Inflammatory macrophage treated with lipopolysaccharide for 1 hour (primary cell): ENCODE measurements at regions not wholly inside any gene's neighbourhood (a gene's known extent, or its start where the extent isn't known, plus 50 kb on each side); places are given as distances from the start of the nearest gene placed in this dataset.

Source experiments
- DNase-seq, 2 donors: peaks; one replicate each; pipeline ENCODE4 v3.0.0-alpha.2; 2020 to 2022

- no peak for DNase-seq
Observed at GRCh38 chr18:70430501-70431173, 141.8 kb downstream of the SOCS6 start.

GRCh38 chr18:70429847-70430500, 141.1 kb downstream of the SOCS6 start:
- peak in 1 of 2 donors; percentile 47 for DNase-seq

GRCh38 chr18:70428439-70428838, 139.6 kb downstream of the SOCS6 start:
- DNase-seq = no peak

GRCh38 chr18:70426818-70427217, 138.0 kb downstream of the SOCS6 start:
- DNase-seq = no peak

- DNase-seq = no peak
Observed at GRCh38 chr18:70425236-70425635, 136.4 kb downstream of the SOCS6 start.

- no peak for DNase-seq
Observed at GRCh38 chr18:70423988-70424387, 135.1 kb downstream of the SOCS6 start.

GRCh38 chr18:70423120-70423519, 134.3 kb downstream of the SOCS6 start:
- no peak for DNase-seq

GRCh38 chr18:70422391-70422965, 133.6 kb downstream of the SOCS6 start:
- DNase-seq = no peak

GRCh38 chr18:70421471-70422390, 132.9 kb downstream of the SOCS6 start:
- peak; percentile 93 to 94 for DNase-seq

GRCh38 chr18:70420146-70420898, 131.5 kb downstream of the SOCS6 start:
- DNase-seq = peak; percentile 80

- no peak for DNase-seq
Observed at GRCh38 chr18:70419526-70419925, 130.7 kb downstream of the SOCS6 start.

- DNase-seq = no peak
Observed at GRCh38 chr18:70418546-70419311, 129.9 kb downstream of the SOCS6 start.

- DNase-seq = no peak
Observed at GRCh38 chr18:70417847-70418246, 129.0 kb downstream of the SOCS6 start.

- no peak for DNase-seq
Observed at GRCh38 chr18:70416496-70416895, 127.7 kb downstream of the SOCS6 start.

GRCh38 chr18:70415823-70416488, 127.1 kb downstream of the SOCS6 start:
- DNase-seq = no peak

GRCh38 chr18:70414315-70414900, 125.6 kb downstream of the SOCS6 start:
- DNase-seq = no peak

- DNase-seq = no peak
Observed at GRCh38 chr18:70413455-70413854, 124.6 kb downstream of the SOCS6 start.

GRCh38 chr18:70411876-70412435, 123.1 kb downstream of the SOCS6 start:
- DNase-seq = no peak

- no peak for DNase-seq
Observed at GRCh38 chr18:70411307-70411706, 122.5 kb downstream of the SOCS6 start.

GRCh38 chr18:70405052-70405451, 116.2 kb downstream of the SOCS6 start:
- DNase-seq = no peak
